Muscle of leg (tissue), 3 donors: ENCODE measurements at regions not wholly inside any gene's neighbourhood (a gene's known extent, or its start where the extent isn't known, plus 50 kb on each side); places are given as distances from the start of the nearest gene placed in this dataset.
"Not testable (repeated sequence)": the region's sequence is repeated elsewhere in the genome, so short reads cannot be mapped to it uniquely, and the experiment has no call there.

Source experiments
- DNase-seq: peaks from one replicate; pipeline ENCODE4 v3.0.0; 2013
- H3K27ac ChIP-seq: one replicate; pipeline ENCODE4 v1.5.1; 2013; ENCODE audit warnings: mild to moderate bottlenecking, low read length, control low read depth
- H3K27me3 ChIP-seq: one replicate; pipeline ENCODE4 v1.6.1; 2013; ENCODE audit warnings: low read length; ENCODE audit not compliant: control insufficient read depth, insufficient read depth
- H3K36me3 ChIP-seq: one replicate; pipeline ENCODE4 v1.6.1; 2013; ENCODE audit warnings: low read length; ENCODE audit not compliant: control insufficient read depth, insufficient read depth
- H3K4me1 ChIP-seq: one replicate; pipeline ENCODE4 v1.6.1; 2013; ENCODE audit warnings: low read length; ENCODE audit not compliant: control insufficient read depth, insufficient read depth
- H3K4me3 ChIP-seq: one replicate; pipeline ENCODE4 v1.5.1; 2013; ENCODE audit warnings: low read length, control low read depth
- H3K9me3 ChIP-seq: replicated peaks from 2 replicates; pipeline ENCODE4 v1.6.1; 2013; ENCODE audit warnings: low read depth, low read length; ENCODE audit not compliant: control insufficient read depth
- WGBS: methylation state at CpG from one replicate; pipeline ENCODE4 v1.1.5; 2013; ENCODE audit warnings: missing lambda C conversion rate; ENCODE audit not compliant: insufficient coverage; 5-methylcytosine and 5-hydroxymethylcytosine counted together

DNA sequence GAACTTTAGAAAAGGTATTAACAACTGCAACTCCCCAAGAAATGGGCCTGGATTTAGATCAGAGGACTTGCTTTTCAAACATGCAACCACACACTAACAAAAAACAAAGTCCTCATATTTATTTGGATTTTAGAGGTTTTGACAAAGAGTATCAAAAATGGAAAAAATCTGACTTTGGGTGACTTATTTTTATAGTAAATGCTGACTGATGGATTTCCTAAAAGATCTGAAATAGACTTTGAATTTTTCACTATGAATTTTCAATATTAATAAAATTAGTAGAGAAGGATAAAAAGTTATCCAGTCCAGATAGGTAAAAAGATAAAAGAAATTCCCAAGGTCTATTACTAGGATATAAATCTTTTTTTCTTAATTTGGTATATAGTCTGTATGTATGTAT lies 253.5 kb downstream of the KCNJ2 start:
- H3K27ac ChIP-seq: no peak overlapping the region

DNA sequence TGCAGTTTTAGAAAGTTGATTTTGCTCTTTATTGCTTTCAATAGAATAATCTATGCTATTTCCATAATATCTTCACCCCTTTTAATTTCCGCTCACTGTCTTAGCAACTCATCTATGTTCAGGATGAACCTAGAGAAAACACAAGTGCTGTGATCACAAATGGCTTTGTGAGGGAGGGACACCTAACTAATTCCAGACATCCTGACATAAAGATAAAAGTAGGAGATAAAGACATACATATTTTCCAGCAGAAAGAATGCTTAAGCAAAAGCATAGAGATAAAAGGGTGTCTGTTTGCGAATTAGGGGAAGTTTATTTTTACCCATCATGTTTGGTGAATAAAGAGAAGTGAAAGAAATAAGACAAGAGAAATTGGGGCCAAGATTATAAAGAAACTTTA lies 254.2 kb downstream of the KCNJ2 start:
- Histone ChIP-seq H3K36me3 (no peaks in the 10 kb centered on the region), H3K27ac (no peak overlapping the region), H3K4me3 (no peak overlapping the region), H3K9me3 (no peaks in the 10 kb centered on the region), H3K4me1 (no peaks in the 10 kb centered on the region), H3K27me3 (no peaks in the 10 kb centered on the region)
- no CpG with 5 or more reads among the region's 2 CpGs for WGBS
- no peak for DNase-seq

More for the DNA sequence above, 253.5 kb downstream of the KCNJ2 start:
- no peaks in the 10 kb centered on the region for H3K4me1 ChIP-seq
- no peaks in the 10 kb centered on the region for H3K36me3 ChIP-seq
- no peak for DNase-seq
- H3K4me3 ChIP-seq: no peak overlapping the region
- no peaks in the 10 kb centered on the region for H3K27me3 ChIP-seq
- no peaks in the 10 kb centered on the region for H3K9me3 ChIP-seq

DNA sequence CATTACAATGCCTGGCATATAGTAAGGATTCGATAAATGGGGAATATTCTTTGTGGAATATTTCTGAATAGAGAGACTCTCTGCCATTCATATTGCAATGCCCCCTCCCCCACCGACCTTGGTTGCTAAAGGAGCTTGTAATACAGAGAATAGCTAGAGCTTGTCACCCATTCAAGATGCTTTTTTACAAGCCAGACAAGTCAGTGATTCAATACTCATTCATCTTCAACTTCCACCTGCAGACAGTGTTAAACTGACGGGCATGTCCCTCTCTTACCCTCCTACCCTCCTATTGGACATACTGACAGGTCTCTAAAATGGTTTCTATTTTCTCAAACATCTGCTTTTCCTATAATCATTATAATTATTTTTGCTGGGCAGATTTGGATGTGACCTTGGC lies 257.4 kb downstream of the KCNJ2 start:
- H3K4me3 ChIP-seq: no peak overlapping the region
- no peak for DNase-seq
- no CpG with 5 or more reads among the region's 3 CpGs for WGBS
- no peaks in the 10 kb centered on the region for H3K4me1 ChIP-seq
- H3K27ac ChIP-seq: no peak overlapping the region
- no peaks in the 10 kb centered on the region for H3K36me3 ChIP-seq
- no peaks in the 10 kb centered on the region for H3K27me3 ChIP-seq
- no peaks in the 10 kb centered on the region for H3K9me3 ChIP-seq

DNA sequence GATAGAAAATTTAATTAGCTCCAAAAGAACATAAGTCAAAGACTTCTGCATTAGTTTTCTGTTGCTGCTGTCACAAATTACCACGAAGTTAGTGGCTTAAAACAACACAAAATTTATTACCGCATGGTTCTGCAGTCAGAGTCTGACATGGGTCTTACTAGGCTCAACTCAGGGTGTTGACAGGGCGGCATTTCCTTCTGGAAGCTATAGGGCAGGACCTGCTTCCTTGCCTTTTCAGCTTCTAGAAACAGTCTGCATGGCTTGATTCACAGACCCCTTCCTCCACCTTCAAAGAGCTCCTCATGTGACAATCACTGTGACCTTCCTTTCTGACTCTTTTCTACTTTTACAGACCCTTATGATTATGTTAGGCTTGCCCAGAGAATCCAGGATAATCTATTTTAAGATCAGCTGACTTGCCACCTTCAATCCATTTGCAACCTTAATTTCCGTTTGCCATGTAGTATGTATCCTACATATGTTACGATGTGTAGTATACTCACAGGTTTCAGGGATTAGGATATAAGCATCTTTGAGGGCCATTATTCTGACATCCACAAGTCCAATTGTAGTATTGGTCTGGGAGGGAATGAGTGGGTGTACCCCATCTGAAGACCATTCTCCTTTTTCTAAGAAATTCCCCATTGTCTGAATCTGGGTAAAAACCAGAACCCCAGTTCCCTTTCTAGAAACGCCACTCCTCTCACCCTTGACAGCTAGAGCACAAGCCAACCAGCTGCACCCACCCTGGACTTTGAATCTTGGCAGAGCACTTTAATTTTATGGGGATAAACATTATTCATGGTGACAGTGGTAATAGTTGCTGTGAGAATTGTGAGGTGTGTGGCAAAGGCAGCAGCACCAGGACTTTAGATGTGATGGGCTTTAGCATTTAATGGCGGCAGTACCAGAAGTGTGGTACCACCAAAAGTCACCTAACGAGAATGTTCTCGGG lies 265.5 kb downstream of the KCNJ2 start:
- Histone ChIP-seq H3K4me1 (no peaks in the 10 kb centered on the region), H3K36me3 (no peaks in the 10 kb centered on the region), H3K4me3 (no peak overlapping the region), H3K27ac (no peak overlapping the region), H3K9me3 (no peaks in the 10 kb centered on the region), H3K27me3 (no peaks in the 10 kb centered on the region)
- no peak for DNase-seq
- 55% methylated on average over 5 of the region's 9 CpGs for WGBS

DNA sequence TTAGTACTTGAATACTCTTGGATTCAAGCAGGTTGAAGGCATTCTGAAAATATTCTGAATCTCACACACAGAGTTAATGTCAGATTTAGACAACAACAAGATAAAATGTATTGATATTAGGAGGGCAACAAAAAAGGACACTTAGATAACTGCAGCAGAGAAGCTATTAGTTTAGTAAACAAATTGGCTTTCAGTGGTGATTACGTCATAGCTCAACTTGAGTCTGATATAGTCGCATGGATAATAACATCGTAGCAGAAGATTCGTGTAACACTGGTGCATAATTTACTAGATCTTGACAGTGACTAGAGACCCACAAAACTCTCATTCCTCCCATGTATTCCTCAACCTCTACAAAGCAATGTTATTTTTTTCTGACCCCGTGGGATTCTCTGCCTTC lies 268.3 kb downstream of the KCNJ2 start:
- 81% methylated on average over 4 of the region's 5 CpGs for WGBS
- no peaks in the 10 kb centered on the region for H3K9me3 ChIP-seq
- DNase-seq: no peak
- H3K36me3 ChIP-seq: no peaks in the 10 kb centered on the region
- H3K27ac ChIP-seq: no peak overlapping the region
- H3K27me3 ChIP-seq: no peaks in the 10 kb centered on the region
- no peak overlapping the region for H3K4me3 ChIP-seq
- H3K4me1 ChIP-seq: no peaks in the 10 kb centered on the region

DNA sequence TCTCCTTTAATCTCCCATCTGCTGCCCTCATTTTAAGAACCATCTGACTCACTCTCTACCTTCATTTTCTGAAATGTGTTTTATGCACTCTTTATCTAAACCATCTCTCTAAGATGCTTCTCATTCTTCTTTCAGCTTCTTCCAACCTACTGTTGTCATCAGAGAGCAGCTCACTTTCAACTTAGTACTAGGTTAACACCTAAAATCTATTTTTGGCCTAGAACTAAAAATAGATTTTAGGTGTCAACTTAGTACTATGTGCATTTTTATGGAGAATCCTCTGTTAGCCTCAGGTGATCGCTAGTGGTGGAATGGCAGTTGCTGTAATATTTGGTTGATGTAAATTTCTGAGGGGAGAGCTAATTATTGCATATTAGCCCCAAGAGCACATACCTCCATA lies 277.1 kb downstream of the KCNJ2 start:
- Histone ChIP-seq H3K27me3 (no peaks in the 10 kb centered on the region), H3K27ac (no peak overlapping the region), H3K36me3 (no peaks in the 10 kb centered on the region), H3K9me3 (peaks cover 4% of the 10 kb centered on the region), H3K4me1 (no peaks in the 10 kb centered on the region), H3K4me3 (no peak overlapping the region)
- DNase-seq: no peak
- no CpG with 5 or more reads among the region's 1 CpG for WGBS

DNA sequence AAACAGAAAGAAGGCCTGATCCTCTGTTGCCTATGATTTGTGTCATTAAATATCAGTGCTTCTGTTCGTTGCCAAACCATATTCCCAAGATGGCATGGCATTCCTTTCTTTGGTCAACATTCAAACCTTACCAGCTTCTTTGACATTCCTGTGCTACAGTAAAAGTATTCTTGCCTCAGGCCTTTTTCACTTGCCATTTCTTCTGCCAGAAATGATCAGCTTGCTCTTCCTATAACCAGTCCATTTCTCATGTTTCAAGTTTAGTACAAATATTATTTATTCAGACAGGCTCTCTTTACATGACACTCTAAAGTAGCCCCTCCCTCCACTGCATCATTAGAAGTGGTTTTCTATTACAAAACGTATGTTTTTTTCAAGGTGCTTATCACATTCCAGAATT lies 278.3 kb downstream of the KCNJ2 start:
- Histone ChIP-seq H3K27ac (no peak overlapping the region), H3K4me1 (no peaks in the 10 kb centered on the region), H3K9me3 (peaks cover 4% of the 10 kb centered on the region), H3K4me3 (no peak overlapping the region), H3K27me3 (no peaks in the 10 kb centered on the region), H3K36me3 (no peaks in the 10 kb centered on the region)
- no CpG with 5 or more reads among the region's 2 CpGs for WGBS
- DNase-seq: no peak

DNA sequence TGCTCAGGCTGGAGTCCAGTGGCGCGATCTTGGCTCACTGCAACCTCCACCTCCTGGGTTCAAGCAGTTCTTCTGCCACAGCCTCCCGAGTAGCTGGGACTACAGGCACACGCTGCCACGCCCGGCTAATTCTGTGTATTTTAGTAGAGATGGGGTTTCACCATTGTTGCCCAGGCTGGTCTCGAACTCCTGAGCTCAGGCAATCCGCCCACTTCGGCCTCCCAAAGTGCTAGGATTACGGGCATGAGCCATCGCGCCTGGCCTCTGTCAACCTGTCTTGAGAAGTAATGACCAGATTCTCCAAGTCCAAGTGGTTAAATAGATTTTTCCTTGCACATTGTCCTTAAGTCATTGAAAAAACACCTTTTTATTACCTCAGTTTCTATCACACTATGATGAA lies 283.7 kb downstream of the KCNJ2 start:
- 97% methylated on average over 7 of the region's 12 CpGs for WGBS
- H3K27ac ChIP-seq, H3K36me3 ChIP-seq, DNase-seq, H3K27me3 ChIP-seq, H3K4me1 ChIP-seq, H3K4me3 ChIP-seq, H3K9me3 ChIP-seq: not testable (repeated sequence)

DNA sequence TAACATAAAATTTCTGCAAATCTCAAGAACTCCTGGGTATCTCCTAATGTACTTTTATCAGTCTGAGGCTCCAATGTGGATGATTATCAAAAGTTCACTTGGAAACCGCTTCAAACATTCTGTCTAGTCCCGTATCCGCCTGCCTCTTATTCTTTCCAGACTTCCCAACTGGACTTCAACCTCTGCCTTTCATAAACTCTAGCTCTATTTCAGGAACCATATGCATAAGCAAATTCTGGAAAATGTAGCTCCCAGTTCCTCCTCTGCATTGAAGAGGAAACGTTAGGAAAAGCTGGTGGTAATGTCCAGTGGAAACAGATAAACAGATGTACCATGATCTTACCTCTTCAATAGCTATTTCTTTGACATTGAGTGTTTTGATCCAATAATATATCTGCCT lies 285.0 kb downstream of the KCNJ2 start:
- DNase-seq: no peak
- H3K4me1 ChIP-seq: no peaks in the 10 kb centered on the region
- no peak overlapping the region for H3K27ac ChIP-seq
- H3K9me3 ChIP-seq: no peaks in the 10 kb centered on the region
- H3K4me3 ChIP-seq: no peak overlapping the region
- H3K27me3 ChIP-seq: no peaks in the 10 kb centered on the region
- H3K36me3 ChIP-seq: no peaks in the 10 kb centered on the region
- WGBS: 90% methylated on average over 2 of the region's 4 CpGs

DNA sequence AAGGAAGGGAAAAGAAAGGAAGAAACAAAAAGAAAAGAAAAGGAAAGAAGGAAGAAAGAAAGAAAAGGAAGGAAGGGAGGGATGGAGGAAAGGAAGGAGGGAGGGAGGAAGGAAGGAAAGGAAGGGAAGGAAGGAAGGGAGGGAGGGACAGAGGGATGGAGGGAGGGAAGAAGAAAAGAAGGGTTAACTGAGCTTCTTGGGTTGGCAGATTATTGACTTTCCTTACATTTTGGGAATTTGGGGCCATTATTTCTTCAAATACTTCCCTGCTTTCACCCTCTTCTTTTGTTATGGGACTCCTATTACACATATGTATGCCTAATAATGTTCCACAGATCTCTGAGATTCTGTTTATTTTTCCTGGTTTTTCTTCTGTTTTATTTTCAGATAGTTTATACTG lies 285.6 kb downstream of the KCNJ2 start:
- DNase-seq: no peak
- Histone ChIP-seq H3K4me1 (no peaks in the 10 kb centered on the region), H3K27ac (no peak overlapping the region), H3K4me3 (no peak overlapping the region), H3K9me3 (no peaks in the 10 kb centered on the region), H3K36me3 (no peaks in the 10 kb centered on the region), H3K27me3 (no peaks in the 10 kb centered on the region)

DNA sequence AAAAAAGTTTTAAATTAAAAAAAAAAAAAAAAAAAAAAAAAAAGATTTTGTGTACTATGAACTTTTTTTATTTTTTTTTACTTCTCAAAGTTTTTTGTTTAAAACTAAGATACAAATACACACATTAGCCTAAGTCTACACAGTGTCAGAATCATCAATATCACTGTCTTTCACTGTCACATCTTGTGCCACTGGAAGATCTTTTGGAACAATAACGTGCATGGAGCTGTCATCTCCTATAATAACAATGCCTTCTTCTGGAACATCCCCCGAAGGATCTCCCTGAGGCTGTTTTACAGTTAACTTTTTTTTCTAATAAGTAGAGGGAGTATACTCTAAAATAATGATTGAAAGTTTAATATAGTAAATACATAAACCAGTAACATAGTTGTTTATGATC lies 295.7 kb downstream of the KCNJ2 start:
- WGBS: no CpG with 5 or more reads among the region's 2 CpGs
- no peak overlapping the region for H3K4me3 ChIP-seq
- no peaks in the 10 kb centered on the region for H3K4me1 ChIP-seq
- H3K9me3 ChIP-seq: no peaks in the 10 kb centered on the region
- H3K27me3 ChIP-seq: no peaks in the 10 kb centered on the region
- no peak overlapping the region for H3K27ac ChIP-seq
- H3K36me3 ChIP-seq: no peaks in the 10 kb centered on the region
- DNase-seq: no peak
